Stimulated activated CD4-positive, alpha-beta T cell treated with anti-CD3 and anti-CD28 coated beads, TNF-alpha, amount 100 ng/mL, for 1 hour (primary cell): ENCODE measurements at regions not wholly inside any gene's neighbourhood (a gene's known extent, or its start where the extent isn't known, plus 50 kb on each side); places are given as distances from the start of the nearest gene placed in this dataset.

Experiments
- DNase-seq, 3 donors: peaks; one replicate each; pipeline ENCODE4 v3.0.0-alpha.2; 2020; ENCODE audit warnings: low read depth in 3 of 3, low spot score in 1 of 3

- no peak for DNase-seq
These were observed 337.2 kb upstream of the SLC39A10 start for GRCh38 chr2:195319548-195320412.

- no peak for DNase-seq
These were observed 337.9 kb upstream of the SLC39A10 start for GRCh38 chr2:195319112-195319460.

GRCh38 chr2:195318440-195319111 is 338.4 kb upstream of the SLC39A10 start:
- DNase-seq, result peak in 1 of 3 donors; percentile 2

- DNase-seq, result no peak
These were observed 339.5 kb upstream of the SLC39A10 start for GRCh38 chr2:195317550-195317949.

- no peak for DNase-seq
These were observed 340.5 kb upstream of the SLC39A10 start for GRCh38 chr2:195316486-195316885.

GRCh38 chr2:195313962-195314361 is 343.1 kb upstream of the SLC39A10 start:
- DNase-seq, result no peak

- DNase-seq, result no peak
These were observed 344.4 kb upstream of the SLC39A10 start for GRCh38 chr2:195312662-195313061.

GRCh38 chr2:195308163-195308562 is 348.9 kb upstream of the SLC39A10 start:
- DNase-seq, result no peak

GRCh38 chr2:195307751-195308150 is 349.3 kb upstream of the SLC39A10 start:
- DNase-seq, result no peak

- DNase-seq, result no peak
These were observed 352.7 kb upstream of the SLC39A10 start for GRCh38 chr2:195304310-195304709.

- no peak for DNase-seq
These were observed 356.4 kb upstream of the SLC39A10 start for GRCh38 chr2:195300631-195301030.

GRCh38 chr2:195299600-195299999 is 357.4 kb upstream of the SLC39A10 start:
- no peak for DNase-seq

- no peak for DNase-seq
These were observed 360.5 kb upstream of the SLC39A10 start for GRCh38 chr2:195296490-195296889.

GRCh38 chr2:195289081-195289480 is 367.9 kb upstream of the SLC39A10 start:
- DNase-seq, result no peak

- no peak for DNase-seq
These were observed 377.1 kb upstream of the SLC39A10 start for GRCh38 chr2:195279840-195280427.

- DNase-seq, result no peak
These were observed 386.5 kb upstream of the SLC39A10 start for GRCh38 chr2:195270466-195271039.

- no peak for DNase-seq
These were observed 387.8 kb upstream of the SLC39A10 start for GRCh38 chr2:195269220-195269619.

GRCh38 chr2:195257979-195258378 is 399.0 kb upstream of the SLC39A10 start:
- no peak for DNase-seq

GRCh38 chr2:195252018-195252417 is 405.0 kb upstream of the SLC39A10 start:
- DNase-seq, result no peak

- no peak for DNase-seq
These were observed 405.8 kb upstream of the SLC39A10 start for GRCh38 chr2:195251214-195251613.

- DNase-seq, result no peak
These were observed 418.2 kb upstream of the SLC39A10 start for GRCh38 chr2:195238826-195239225.

- no peak for DNase-seq
These were observed 418.6 kb upstream of the SLC39A10 start for GRCh38 chr2:195238379-195238778.
